Retina (tissue), 1 donor: ENCODE measurements at regions not wholly inside any gene's neighbourhood (a gene's known extent, or its start where the extent isn't known, plus 50 kb on each side); places are given as distances from the start of the nearest gene placed in this dataset.
"Not testable (repeated sequence)": the region's sequence is repeated elsewhere in the genome, so short reads cannot be mapped to it uniquely, and the experiment has no call there.

ENCODE experiments used
- DNase-seq: peaks from one replicate; pipeline ENCODE4 v3.0.0-alpha.2; 2016

GRCh38 chr1:189706594-189706993 lies 771.1 kb downstream of the BRINP3 start:
- no peak for DNase-seq

DNA sequence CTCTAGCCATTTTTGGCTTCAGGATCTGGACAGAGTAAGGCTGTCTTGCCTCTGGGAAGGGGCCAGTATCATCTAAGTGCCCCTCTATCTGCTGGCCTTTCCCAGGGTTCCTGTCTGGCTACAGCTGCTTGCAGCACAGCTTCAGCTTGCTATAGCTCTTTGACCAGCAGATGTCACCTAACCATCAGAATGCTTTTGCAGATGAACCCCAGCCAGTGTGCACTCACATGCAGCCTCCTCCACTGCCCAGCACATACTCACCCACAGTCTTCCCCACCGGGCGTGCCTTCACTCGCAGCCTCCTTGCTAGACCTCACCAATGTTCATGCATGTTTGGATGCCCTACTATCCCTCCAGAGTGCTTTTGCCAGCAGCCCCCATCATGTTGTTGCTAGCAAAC lies 769.0 kb downstream of the BRINP3 start:
- no peak for DNase-seq

DNA sequence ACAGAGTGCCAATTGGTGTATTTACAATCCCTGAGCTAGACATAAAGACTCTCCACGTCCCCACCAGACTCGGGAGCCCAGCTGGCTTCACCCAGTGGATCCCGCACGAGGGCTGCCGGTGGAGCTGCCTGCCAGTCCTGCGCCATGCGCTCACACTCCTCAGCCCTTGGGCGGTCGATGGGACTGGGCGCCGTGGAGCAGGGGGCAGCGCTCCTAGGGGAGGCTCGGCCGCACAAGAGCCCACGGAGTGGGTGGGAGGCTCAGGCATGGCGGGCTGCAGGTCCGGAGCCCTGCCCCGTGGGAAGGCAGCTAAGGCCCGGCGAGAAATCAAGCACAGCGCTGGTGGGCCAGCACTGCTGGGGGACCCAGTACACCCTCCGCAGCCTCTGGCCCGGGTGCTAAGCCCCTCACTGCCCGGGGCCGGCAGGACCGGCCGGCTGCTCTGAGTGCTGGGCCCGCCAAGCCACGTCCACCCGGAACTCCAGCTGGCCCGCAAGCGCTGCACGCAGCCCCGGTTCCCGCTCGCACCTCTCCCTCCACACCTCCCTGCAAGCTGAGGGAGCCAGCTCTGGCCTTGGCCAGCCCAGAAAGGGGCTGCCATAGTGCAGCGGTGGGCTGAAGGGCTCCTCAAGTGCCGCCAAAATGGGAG lies 759.4 kb downstream of the BRINP3 start:
- not testable (repeated sequence) for DNase-seq

- no peak for DNase-seq
Measured at GRCh38 chr1:189726806-189727205, 750.9 kb downstream of the BRINP3 start.

DNA sequence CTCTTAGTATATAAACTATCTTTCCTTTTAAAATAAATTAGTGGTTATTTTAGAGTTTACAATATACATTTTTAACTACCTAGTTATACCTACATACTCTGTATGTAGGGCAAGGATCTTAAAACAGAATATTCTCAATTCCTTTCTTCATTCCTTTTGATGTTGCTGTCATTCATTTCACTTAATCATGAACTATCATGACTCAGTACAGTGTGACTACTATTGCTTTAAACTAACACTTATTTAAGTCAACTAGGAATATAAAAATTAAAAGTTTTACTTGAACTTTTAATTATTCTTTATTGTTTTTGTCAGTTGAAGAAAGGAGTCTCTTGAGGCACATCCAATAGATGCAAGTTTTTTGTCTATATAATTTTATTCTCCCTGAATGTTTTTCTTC lies 726.4 kb downstream of the BRINP3 start:
- no peak for DNase-seq

- no peak for DNase-seq
Measured at GRCh38 chr1:189752461-189752995, 725.1 kb downstream of the BRINP3 start.

DNA sequence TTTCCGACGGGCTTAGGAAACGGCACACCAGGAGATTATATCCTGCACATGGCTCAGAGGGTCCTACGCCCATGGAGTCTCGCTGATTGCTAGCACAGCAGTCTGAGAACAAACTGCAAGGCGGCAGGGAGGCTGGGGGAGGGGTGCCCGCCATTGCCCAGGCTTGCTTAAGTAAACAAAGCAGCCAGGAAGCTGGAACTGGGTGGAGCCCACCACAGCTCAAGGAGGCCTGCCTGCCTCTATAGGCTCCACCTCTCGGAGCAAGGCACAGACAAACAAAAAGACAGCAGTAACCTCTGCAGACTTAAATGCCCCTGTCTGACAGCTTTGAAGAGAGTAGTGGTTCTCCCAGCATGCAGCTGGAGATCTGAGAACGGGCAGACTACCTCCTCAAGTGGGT lies 722.6 kb downstream of the BRINP3 start:
- DNase-seq, result not testable (repeated sequence)

DNA sequence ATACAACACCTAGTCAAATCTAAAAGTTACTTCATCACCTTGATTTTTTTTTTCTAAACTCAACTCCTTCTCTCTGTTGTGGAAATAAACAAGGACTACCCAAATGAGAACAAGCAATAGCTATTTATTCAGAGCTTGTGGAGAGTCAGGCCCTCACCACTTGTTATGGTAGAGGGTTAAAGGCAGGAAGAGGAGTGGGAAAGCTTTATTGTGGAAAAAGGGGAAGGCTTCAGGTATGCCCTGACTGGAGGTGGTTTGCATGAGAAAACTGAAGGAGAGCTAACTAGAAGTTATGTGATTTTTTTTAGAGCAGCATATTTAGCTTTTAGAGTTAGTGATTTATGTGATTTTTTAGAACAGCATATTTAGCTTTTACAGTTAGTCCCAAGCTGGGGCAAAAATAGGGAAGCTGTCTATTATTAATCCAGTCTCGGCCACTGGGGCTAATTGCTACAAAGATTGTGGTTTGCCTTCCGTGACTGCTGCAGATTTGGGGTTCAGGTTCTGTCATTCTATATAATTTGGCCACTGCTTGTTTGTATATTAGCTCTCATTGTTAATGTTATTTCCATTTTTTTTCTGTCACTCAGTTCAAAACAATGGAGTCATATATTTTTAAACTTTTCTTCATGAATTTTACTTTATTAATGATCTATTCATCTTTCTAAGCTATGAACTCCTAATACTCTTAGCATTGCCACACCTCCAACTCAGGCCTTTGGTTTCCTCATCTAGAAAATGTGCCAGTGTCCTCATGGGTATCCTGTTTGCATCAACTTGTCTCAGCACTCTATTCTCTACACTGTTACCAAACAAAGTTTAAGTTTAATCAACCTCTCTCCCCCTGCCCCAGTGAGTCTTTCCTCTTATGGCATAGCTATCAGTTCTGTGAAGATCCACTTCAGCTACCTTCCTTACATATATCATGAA lies 713.0 kb downstream of the BRINP3 start:
- no peak for DNase-seq

DNA sequence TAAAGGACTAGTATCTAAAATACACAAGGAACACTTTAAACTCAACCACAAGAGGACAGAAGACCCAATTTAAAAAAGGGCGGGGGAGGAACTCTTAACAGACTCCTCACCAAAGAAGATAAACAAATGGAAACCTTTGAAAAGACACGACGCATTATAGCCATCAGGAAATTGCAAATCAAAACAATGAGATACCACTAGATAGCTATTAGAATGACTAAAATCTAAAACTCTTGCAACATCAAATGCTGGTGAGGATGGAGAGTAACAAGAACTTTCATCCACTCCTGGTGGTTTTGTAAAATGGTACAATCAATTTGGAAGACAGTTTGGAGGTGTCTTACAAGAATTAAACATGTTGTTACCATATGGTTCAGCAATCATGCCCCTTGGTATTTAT lies 708.2 kb downstream of the BRINP3 start:
- no peak for DNase-seq

DNA sequence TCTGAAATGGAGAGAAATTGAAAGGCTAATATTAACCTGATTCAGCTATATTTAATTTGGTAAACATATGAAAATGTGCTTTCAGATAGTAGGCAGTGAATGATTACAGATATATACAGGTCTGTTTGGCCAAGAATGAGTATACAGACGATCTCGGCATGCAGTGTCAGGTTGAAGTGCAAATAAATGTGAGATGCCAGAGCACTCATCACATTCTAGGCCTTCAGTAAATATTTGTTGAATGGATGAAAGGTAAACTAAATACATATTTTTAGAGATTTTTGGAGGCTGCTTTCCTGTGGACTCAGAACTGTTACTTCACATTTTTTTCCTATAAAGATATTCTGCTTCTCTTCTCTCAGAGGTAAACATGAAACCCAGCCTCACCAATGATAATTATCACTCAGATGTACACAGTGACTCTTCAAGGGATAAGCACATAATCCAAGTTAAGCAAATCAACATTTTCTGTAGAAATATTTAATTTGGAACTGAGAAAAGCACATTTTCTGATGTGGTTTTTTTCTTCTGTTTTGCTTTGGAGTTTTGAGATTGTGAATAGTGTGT lies 702.9 kb downstream of the BRINP3 start:
- no peak for DNase-seq

DNA sequence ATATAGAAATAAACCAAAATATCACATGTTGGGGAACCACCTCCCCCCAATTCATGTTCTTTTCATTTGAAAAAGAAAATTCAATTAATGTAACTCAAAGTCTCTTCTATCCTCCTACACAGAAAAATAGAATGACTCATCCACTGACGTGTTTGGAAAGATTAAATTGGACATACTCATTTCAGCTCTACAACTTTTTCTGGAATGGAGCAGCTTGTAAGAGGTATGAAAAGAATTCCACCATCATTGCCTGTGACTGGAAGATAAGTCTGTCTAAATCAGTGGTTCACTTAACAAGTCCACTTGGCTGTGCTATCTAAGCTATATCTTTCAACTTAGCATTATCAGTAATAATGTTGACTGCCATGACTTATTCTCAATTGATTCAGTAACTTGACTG lies 702.3 kb downstream of the BRINP3 start:
- no peak for DNase-seq

GRCh38 chr1:189779034-189779433 lies 698.6 kb downstream of the BRINP3 start:
- DNase-seq, result no peak

DNA sequence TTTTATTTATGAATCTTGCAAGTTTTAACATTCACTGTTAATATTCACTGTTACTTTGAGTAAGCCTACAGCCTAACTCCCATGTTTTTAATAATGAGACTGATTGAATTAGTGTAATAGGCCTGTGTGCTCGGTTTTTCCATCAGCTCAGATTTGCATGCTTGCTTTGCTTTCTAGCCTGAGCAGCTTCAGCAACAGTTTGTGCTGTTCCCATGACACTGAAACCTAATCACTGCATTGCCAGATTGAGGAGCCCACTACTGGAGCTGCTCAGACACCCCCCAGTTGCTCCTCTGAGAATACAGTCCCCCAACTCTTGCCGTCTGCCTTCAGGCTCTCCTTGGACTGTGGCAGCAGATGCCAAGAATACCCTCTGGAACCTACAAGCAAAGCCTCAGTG lies 695.4 kb downstream of the BRINP3 start:
- DNase-seq, result peak; percentile 6

DNA sequence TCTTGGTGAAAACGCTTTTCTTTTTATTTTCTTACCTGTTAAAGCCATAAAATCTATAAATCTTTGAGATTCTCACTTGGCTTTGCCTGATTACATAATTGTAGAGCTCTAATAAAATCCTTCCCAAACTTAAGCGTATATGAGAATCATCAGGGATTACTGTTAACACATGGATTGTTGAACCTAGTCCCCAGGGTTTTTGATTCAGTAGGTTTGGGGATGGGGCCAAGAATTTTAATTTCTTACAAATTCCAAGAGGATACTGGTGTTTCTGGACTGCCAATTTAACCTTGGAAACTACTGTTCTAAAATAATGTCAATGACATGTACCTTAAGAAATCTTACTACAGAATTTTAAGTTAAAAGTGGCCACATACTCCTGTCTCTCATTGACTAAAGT lies 694.2 kb downstream of the BRINP3 start:
- no peak for DNase-seq

- DNase-seq, result no peak
Measured at GRCh38 chr1:189786761-189787160, 690.9 kb downstream of the BRINP3 start.

GRCh38 chr1:189787201-189787600 lies 690.5 kb downstream of the BRINP3 start:
- peak; percentile 7 for DNase-seq

DNA sequence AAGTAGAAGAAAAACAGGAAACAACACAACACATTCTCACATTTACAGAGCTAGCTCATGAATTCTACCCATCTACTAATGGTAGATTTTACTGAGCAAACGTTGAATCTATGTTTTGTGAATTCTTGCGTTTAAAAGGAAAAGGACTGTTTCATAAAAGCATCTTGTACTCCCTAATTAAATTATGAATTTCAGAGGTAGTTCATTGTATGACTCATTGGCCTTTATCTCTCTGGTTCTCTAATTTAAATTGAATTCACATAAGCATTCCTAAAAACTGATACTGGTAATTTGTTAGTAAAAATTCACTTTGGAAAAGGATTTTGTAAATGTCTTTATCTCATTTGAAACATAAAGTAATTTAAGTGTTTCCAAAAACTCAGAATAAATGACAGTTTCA lies 687.3 kb downstream of the BRINP3 start:
- DNase-seq, result no peak

DNA sequence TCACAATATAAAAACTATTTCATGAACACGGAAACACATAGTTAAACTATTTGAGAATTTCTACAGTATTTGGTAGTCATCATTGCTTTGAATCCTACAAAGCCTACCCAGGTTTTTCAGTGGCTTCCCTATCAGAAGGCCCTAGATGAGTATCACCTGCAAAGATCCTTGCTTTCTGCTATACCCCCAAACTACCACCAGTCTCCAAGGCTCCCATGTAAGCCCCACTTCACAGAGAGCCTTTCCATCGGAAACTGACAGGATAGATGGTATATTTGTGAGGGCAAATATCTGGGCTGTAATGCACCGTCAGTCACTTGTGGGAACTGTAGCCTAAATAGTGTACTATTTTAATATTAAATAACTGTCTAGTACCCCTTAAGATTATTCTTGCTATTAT lies 674.3 kb downstream of the BRINP3 start:
- no peak for DNase-seq

- DNase-seq, result no peak
Measured at GRCh38 chr1:189804352-189804751, 673.3 kb downstream of the BRINP3 start.

- DNase-seq, result no peak
Measured at GRCh38 chr1:189805735-189806134, 671.9 kb downstream of the BRINP3 start.

- DNase-seq, result not testable (repeated sequence)
Measured at GRCh38 chr1:189810639-189811038, 667.0 kb downstream of the BRINP3 start.

DNA sequence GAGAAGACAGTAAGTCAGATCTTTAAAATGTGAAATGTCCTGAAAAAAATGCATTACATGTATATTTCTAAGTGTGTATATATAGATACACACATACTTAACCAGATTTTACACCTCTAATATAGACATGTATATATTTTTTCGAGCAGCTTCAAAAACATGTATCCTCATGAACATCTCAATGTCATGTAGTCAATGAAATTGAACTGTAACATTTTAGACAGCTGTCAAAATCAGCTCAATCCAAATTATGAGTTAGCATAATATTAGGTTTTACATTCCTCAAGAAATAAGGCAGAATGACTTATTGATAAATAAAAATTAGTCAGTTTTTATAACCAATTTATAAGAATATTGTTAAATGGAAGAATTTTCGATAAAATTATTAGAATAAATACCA lies 665.7 kb downstream of the BRINP3 start:
- no peak for DNase-seq

GRCh38 chr1:189816558-189816957 lies 661.1 kb downstream of the BRINP3 start:
- no peak for DNase-seq

DNA sequence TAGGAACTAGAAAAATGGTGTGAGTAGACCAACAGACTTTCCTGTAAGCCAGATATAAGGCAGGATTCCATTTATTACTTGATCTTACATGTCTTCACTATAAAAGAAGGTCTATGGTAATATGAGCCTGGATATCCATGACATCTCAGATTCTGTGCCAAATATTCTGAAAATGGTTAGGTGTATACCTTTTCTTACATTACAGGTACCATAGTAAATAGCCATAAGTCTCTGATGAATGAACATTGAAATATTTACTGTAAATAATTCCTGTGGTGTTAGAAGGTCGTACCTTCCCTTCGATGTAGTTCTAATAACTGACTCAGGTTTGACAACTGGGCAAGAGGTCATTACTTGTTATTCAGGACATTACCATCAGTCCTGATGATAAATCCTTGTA lies 657.9 kb downstream of the BRINP3 start:
- no peak for DNase-seq
